HG02763 (cell line): ENCODE measurements at regions not wholly inside any gene's neighbourhood (a gene's known extent, or its start where the extent isn't known, plus 50 kb on each side); places are given as distances from the start of the nearest gene placed in this dataset.
"Not testable (repeated sequence)": the region's sequence is repeated elsewhere in the genome, so short reads cannot be mapped to it uniquely, and the experiment has no call there.

ENCODE experiments used
- ATAC-seq: cut with Tn5 transposase; IDR thresholded peaks from one replicate; pipeline ENCODE4 v1.9.1; 2021; ENCODE audit warnings: mild to moderate bottlenecking, moderate library complexity; ENCODE audit not compliant: unreplicated experiment

- ATAC-seq = not testable (repeated sequence)
Observed at GRCh38 chr15:22665059-22665702, 121.3 kb upstream of the NIPA1 start.

DNA sequence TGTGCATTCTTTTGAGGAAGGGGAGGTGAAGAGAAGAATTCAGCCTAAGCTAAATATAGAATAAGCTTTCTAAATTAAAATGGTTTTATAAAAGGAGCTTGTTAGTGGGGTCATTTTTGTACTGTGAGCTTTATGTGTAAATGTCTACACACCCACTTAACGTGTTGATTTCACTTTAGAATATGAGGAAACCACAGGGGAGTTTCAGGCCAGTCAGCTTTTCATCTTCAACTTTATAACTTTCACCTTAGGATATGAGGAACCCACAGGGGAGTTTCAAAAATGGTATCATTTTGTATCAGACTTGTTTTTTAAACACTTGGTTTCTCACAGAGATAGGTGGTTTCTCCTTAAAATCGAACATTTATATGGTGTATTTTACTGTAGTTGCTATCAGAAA lies 120.7 kb upstream of the NIPA1 start:
- not testable (repeated sequence) for ATAC-seq

GRCh38 chr15:22684786-22685185 lies 101.7 kb upstream of the NIPA1 start:
- not testable (repeated sequence) for ATAC-seq

DNA sequence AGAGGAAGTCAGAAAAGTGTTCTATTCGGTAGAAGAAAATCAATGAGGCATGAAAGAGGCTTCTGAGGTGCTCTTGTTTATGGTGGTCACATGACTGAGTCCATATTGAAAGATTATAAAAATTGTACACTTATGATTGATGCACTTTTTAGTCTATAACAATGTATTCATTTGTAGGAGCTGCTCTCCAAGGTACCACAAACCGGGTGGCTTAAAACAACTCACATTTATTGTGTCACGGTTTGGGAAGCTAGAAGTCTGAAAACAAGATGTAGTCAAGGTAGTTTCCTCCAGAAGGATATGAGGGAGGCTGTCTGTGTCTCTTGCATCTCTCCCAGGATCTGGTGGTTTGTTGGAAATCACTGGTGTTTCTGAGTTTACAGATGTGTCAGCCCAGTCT lies 86.6 kb upstream of the NIPA1 start:
- ATAC-seq = not testable (repeated sequence)

DNA sequence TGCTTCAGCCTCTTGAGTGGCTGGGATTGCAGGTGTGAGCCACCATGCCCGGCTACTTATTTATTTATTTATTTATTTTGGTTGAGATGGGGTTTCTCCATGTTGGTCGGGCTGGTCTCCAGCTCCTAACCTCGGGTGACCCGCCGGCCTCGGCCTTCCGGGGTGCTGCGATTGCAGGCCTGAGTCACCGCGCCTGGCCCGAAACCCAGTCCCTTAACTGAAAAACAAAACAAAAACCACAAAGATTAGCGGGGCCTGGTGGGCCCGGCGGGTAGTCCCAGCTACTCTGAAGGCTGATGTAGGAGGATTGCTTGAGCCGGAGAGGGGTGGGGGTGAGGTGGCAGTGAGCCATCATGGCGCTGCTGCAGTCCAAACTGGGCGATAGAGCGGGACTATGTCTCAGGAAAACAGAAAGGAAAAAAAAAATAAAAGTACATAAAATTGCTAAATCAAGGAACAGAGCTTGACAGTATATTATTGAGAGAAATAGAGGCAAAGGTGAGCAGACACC lies 75.6 kb upstream of the NIPA1 start:
- not testable (repeated sequence) for ATAC-seq

DNA sequence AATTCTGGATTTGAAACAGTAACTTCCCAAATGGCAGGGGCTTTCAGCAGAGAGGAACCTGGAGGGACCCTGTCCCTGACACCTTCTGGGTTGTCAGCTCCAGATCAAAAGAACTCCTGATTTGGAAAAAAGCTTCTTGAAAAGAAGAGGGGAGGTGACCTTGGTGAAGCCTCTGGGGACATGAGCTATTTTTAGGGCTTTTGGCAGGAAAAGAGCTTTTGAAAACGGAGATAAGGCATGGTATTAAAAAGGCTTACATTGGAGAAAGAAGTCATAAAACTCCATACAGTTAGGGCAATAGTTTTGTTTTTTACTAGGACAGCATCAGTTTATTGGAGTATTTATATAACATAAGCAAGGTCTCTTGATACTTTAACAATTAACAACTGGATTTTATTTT lies 72.5 kb upstream of the NIPA1 start:
- ATAC-seq = not testable (repeated sequence)

- not testable (repeated sequence) for ATAC-seq
Observed at GRCh38 chr15:22714358-22715132, 71.9 kb upstream of the NIPA1 start.

GRCh38 chr15:22715133-22715845 lies 71.2 kb upstream of the NIPA1 start:
- ATAC-seq = not testable (repeated sequence)

GRCh38 chr15:22719980-22720379 lies 66.5 kb upstream of the NIPA1 start:
- not testable (repeated sequence) for ATAC-seq

- ATAC-seq = not testable (repeated sequence)
Observed at GRCh38 chr15:22726104-22726503, 60.3 kb upstream of the NIPA1 start.

DNA sequence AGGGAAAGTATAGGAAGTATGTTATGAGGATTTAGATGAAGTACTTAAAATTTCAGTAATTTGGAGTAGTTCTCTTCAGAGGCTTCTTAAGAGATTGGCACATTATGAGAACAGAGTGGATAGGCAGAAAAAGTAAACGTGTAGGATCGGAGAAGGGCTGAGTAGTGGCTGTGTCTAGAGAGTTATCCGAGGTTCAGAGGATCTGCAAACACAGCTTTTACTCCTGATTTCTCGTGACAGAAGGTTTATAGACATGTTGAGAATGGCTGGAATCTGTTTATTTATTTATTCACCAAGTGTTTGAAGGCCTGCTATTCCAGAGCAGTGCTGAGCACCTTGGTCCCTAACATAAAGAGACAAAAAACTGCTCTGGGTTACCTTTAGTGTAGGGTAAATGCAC lies 51.4 kb upstream of the NIPA1 start:
- ATAC-seq = not testable (repeated sequence)

DNA sequence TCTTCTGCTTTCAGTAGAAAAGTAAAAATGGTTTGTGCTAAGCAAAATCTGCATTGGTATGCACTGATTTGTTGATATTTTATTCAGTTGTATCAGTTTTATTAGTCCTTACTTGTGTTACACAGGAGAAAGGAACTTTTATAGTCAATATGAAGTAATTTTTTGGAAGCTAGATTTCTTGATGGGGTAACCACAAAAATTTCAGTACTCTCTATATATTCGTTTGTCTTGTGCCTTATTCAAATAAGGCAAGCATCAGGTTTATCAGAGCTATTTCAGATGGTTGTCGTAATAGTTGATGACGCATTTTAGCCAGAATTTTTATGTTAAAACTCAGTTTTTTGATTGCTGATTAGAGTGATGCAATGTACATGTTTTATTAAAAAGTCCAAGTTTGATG lies 50.7 kb upstream of the NIPA1 start:
- ATAC-seq = no peak

DNA sequence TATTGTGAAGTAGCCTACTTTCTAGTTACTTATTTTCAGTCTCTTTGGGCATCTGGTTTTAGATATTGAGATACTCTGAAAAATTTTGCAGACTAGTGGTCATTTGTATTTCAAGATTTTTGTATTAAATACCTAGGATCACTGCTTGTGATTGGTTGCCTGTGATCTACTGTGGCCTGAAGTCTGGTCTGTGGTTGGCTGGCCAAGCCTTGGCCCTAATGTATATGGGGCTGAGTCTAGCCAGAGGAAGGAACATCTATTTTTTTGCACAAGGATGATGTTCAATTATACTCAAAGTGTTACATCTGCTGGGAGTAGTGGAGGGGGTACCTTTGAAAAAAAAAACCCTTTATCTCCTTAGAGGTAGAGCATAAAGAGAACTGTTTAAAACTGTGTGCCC lies 50.2 kb upstream of the NIPA1 start:
- not testable (repeated sequence) for ATAC-seq
